ENCODE measurements at regions not wholly inside any gene's neighbourhood (a gene's known extent, or its start where the extent isn't known, plus 50 kb on each side); places are given as distances from the start of the nearest gene placed in this dataset.
"Not testable (repeated sequence)": the region's sequence is repeated elsewhere in the genome, so short reads cannot be mapped to it uniquely, and the experiment has no call there.

DNA sequence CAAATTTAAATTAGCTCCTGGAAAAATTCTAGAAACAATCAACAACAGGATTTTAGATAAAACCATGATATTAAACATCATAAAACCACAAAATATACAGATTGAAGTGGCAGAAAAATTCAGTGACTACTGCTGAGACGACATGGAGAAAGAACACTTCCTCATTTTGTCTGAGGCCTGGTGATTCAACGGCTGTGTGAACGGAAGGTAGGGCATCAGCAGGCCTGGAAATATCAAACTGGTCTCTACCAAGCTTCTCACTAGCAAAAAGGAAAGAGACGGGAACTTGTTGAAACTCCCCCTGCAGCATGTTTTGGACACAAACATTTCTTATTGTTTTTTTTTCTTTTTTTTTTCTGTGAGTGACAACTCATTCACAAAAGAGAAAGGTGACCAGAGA lies 58.0 kb upstream of the AHI1 start:
- no peak for TF ChIP-seq ZFX (IDR thresholded peaks at IDR 0.05; ENCODE audit: borderline replicate concordance)
- TF ChIP-seq, protein P1, sequence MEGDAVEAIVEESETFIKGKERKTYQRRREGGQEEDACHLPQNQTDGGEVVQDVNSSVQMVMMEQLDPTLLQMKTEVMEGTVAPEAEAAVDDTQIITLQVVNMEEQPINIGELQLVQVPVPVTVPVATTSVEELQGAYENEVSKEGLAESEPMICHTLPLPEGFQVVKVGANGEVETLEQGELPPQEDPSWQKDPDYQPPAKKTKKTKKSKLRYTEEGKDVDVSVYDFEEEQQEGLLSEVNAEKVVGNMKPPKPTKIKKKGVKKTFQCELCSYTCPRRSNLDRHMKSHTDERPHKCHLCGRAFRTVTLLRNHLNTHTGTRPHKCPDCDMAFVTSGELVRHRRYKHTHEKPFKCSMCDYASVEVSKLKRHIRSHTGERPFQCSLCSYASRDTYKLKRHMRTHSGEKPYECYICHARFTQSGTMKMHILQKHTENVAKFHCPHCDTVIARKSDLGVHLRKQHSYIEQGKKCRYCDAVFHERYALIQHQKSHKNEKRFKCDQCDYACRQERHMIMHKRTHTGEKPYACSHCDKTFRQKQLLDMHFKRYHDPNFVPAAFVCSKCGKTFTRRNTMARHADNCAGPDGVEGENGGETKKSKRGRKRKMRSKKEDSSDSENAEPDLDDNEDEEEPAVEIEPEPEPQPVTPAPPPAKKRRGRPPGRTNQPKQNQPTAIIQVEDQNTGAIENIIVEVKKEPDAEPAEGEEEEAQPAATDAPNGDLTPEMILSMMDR (IDR thresholded peaks at IDR 0.05) = no peak
- H3K27ac ChIP-seq = no peak overlapping the region

DNA sequence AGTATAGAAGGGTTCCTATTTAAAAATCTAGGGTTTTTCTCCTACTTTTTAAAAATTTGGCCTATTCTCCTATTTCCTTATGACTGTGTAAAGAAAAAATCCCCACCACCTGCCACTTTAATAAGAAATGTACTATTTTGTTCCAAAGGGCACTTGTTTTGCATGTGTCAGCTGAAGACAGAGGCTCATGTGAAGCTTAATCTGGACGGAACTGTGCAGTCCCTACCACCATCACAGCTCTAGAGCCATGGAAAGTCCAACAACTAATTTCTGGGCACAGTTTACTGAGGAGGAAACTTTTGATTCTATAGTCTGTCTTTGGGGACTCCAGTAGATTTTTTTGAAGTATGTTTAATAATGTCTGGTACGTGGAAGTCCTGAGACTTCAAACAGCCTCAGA lies 60.0 kb upstream of the AHI1 start:
- H3K27ac ChIP-seq = no peak overlapping the region

DNA sequence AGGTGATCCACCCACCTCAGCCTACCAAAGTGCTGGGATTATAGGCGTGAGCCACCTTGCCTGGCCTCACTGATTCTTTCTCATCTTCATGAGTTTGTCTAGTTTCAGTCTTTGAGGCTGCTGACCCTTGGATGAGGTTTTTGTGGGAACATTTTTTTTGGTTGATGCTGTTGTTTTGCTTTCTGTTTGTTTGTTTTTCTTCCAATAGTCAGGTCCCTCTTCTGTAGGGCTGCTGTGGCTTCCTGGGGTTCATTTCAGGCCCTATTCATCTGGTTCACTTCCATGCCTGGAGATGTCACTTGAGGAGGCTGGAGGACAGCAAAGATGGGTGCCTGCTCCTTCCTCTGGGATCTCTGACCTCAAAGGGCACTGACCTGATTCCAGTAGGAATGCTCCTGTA lies 68.1 kb upstream of the AHI1 start:
- H3K27ac ChIP-seq = not testable (repeated sequence)

More for the DNA sequence above, 60.0 kb upstream of the AHI1 start:
- TF ChIP-seq, protein P1 (IDR thresholded peaks at IDR 0.05) = no peak
- TF ChIP-seq ZFX (IDR thresholded peaks at IDR 0.05; ENCODE audit: borderline replicate concordance) = no peak

DNA sequence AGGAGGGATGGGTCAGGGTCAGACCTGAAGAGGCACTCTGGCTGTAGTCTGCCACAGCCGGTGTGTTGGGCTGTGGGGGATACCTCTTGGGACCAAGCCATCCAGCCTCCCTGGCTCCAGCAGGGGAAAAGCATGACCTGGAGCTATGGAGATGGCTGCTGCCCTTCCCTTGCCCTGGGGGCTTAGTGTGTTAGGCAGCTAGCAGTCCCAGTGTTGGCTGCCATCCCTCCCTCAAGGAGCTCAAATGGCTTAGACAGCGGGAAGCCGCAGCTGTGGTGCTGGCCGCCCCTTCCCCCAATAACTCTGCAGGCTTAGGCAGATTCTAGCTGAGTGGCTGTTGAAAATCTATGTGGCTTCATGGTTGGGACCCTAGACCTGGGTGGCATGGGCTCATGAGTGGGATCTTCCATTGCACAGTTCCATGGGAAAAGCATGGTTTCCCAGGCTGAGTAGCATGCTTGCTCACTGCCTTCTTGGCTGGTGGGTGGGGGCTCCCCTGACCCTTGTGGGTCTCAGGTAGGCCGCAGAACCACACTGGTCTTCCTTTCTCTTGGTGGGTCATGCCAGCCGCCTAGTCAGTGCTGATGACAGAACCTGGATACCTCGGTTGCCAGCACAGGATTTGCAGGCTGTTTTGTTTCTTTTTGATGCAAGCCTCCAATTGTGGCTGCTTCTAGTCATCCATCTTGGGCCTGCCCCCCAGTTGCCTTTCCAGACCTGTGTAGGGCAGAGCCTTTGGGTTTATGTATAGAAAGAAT lies 69.0 kb upstream of the AHI1 start:
- no peak for TF ChIP-seq ZFX (IDR thresholded peaks at IDR 0.05; ENCODE audit: borderline replicate concordance)
- TF ChIP-seq, protein P1 (IDR thresholded peaks at IDR 0.05) = no peak

GRCh38 chr6:135567375-135568083 lies 70.0 kb upstream of the AHI1 start:
- TF ChIP-seq, protein P1 (IDR thresholded peaks at IDR 0.05) = no peak
- no peak for TF ChIP-seq ZFX (IDR thresholded peaks at IDR 0.05; ENCODE audit: borderline replicate concordance)
- H3K27ac ChIP-seq = no peak overlapping the region

More for the DNA sequence above, 69.0 kb upstream of the AHI1 start:
- H3K27ac ChIP-seq = no peak overlapping the region

DNA sequence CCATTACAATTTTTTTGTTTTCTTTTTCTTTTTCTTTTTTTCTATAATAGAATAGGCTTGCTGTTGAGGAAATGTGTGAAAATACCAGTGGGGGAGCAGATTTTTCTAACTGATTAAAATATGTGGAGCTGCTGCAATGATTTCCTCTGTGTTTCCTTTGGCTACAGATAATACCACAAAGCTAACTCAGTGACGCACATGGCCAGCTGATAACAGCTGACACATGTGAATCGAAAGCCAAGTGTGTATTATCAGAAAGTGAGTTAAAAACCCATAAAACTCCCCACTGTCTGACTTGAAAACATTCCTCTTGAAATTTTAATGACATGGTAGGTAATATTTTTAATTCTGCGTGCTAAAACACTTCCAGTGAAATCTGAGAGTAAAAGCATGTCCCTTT lies 70.8 kb upstream of the AHI1 start:
- no peak overlapping the region for H3K27ac ChIP-seq
- no peak for TF ChIP-seq ZFX (IDR thresholded peaks at IDR 0.05; ENCODE audit: borderline replicate concordance)
- TF ChIP-seq, protein P1 (IDR thresholded peaks at IDR 0.05) = no peak

GRCh38 chr6:135572051-135572450 lies 74.5 kb upstream of the AHI1 start:
- TF ChIP-seq, protein P1 (IDR thresholded peaks at IDR 0.05) = no peak
- no peak for TF ChIP-seq ZFX (IDR thresholded peaks at IDR 0.05; ENCODE audit: borderline replicate concordance)

More at GRCh38 chr6:135572051-135572450, 74.5 kb upstream of the AHI1 start:
- H3K27ac ChIP-seq = no peak overlapping the region

Measured in 22Rv1 (cell line).